OCI-LY3 (cell line): ENCODE measurements at regions not wholly inside any gene's neighbourhood (a gene's known extent, or its start where the extent isn't known, plus 50 kb on each side); places are given as distances from the start of the nearest gene placed in this dataset.
"Not testable (repeated sequence)": the region's sequence is repeated elsewhere in the genome, so short reads cannot be mapped to it uniquely, and the experiment has no call there.

Experiments used
- H2AFZ ChIP-seq: fragments of 200-600, 300-600 bp; shearing (Covaris generic); 2 replicates; pipeline ENCODE4 v1.6.0; 2014; ENCODE audit warnings: antibody characterized with exemption, low read depth, low read length
- H3K27ac ChIP-seq: fragments of 200-600, 300-600 bp; sonication (generic); 2 replicates; pipeline ENCODE4 v1.5.1; 2014; ENCODE audit warnings: mild to moderate bottlenecking, low read length, moderate library complexity, mixed read lengths
- H3K27me3 ChIP-seq: fragments of 200-600, 300-600 bp; sonication (generic); 2 replicates; pipeline ENCODE4 v1.6.1; 2014; ENCODE audit warnings: low read depth, low read length, mixed read lengths
- H3K36me3 ChIP-seq: fragments of 200-600, 300-600 bp; sonication (generic); replicated peaks from 2 replicates; pipeline ENCODE3; 2014; ENCODE audit warnings: low read depth, low read length, mixed read lengths
- H3K4me1 ChIP-seq: fragments of 300-600, 200-600 bp; sonication (generic); 2 replicates; pipeline ENCODE4 v1.6.1; 2014; ENCODE audit warnings: low read length, mixed read lengths
- H3K4me2 ChIP-seq: fragments of 200-600, 300-600 bp; sonication (generic); 2 replicates; pipeline ENCODE4 v1.6.1; 2014; ENCODE audit warnings: low read length, mixed read lengths
- H3K4me3 ChIP-seq: fragments of 300-600, 200-600 bp; sonication (generic); 2 replicates; pipeline ENCODE4 v1.5.1; 2014; ENCODE audit warnings: antibody characterized with exemption, mild to moderate bottlenecking, low read length, moderate library complexity
- H3K79me2 ChIP-seq: fragments of 300-600, 200-600 bp; shearing (Covaris generic); 2 replicates; pipeline ENCODE4 v1.6.1; 2014; ENCODE audit warnings: mild to moderate bottlenecking, low read length, mixed read lengths
- H3K9ac ChIP-seq: fragments of 300-600, 200-600 bp; shearing (Covaris generic); 2 replicates; pipeline ENCODE4 v1.6.0; 2014; ENCODE audit warnings: mild to moderate bottlenecking, low read length, moderate library complexity
- H3K9me3 ChIP-seq: fragments of 200-600, 300-600 bp; shearing (Covaris generic); 2 replicates; pipeline ENCODE4 v1.6.1; 2014; ENCODE audit warnings: low read length, mixed read lengths; ENCODE audit not compliant: insufficient read depth
- H4K20me1 ChIP-seq: fragments of 200-600, 300-600 bp; sonication (generic); 2 replicates; pipeline ENCODE4 v1.6.1; 2016; ENCODE audit warnings: low read length, mixed read lengths; ENCODE audit not compliant: insufficient read depth
- CTCF ChIP-seq: fragments of 200-600, 300-600 bp; sonication (generic); IDR thresholded peaks from 2 replicates; pipeline ENCODE4 v1.5.1; 2014; ENCODE audit warnings: antibody characterized with exemption, low read length, low read depth
- EZH2phosphoT487 ChIP-seq: fragments of 200-600 bp; shearing (Covaris generic); IDR thresholded peaks from 2 replicates; pipeline ENCODE4 v1.6.1; 2018; ENCODE audit warnings: antibody characterized with exemption, mixed run types, low read depth

- H3K4me1 ChIP-seq: no peaks in the 10 kb centered on the region
- no peak overlapping the region for H3K9ac ChIP-seq
- no peak overlapping the region for H3K27ac ChIP-seq
- no peak overlapping the region for H3K4me3 ChIP-seq
- H3K36me3 ChIP-seq: no peaks in the 10 kb centered on the region
- H2AFZ ChIP-seq: no peak overlapping the region
- no peaks in the 10 kb centered on the region for H3K9me3 ChIP-seq
- no peaks in the 10 kb centered on the region for H3K27me3 ChIP-seq
- TF ChIP-seq EZH2phosphoT487: no peak
- no peaks in the 10 kb centered on the region for H4K20me1 ChIP-seq
- H3K79me2 ChIP-seq: no peaks in the 10 kb centered on the region
- no peak overlapping the region for H3K4me2 ChIP-seq
Observed at GRCh38 chr11:122572592-122572991, 82.9 kb upstream of the UBASH3B start.

- Histone ChIP-seq H3K9ac (no peak overlapping the region), H3K27ac (no peak overlapping the region), H2AFZ (no peak overlapping the region), H3K4me2 (no peak overlapping the region), H3K4me1 (peaks cover 5% of the 10 kb centered on the region), H4K20me1 (no peaks in the 10 kb centered on the region), H3K9me3 (no peaks in the 10 kb centered on the region), H3K27me3 (peaks cover 7% of the 10 kb centered on the region; the same call in 1 of the 2 replicates), H3K36me3 (no peaks in the 10 kb centered on the region), H3K79me2 (no peaks in the 10 kb centered on the region), H3K4me3 (no peak overlapping the region)
- TF ChIP-seq CTCF: no peak
- TF ChIP-seq EZH2phosphoT487: no peak
Observed at GRCh38 chr11:122563761-122564160, 91.8 kb upstream of the UBASH3B start.

- Histone ChIP-seq H3K27me3 (no peaks in the 10 kb centered on the region), H4K20me1 (no peaks in the 10 kb centered on the region), H3K4me1 (peaks cover 5% of the 10 kb centered on the region), H2AFZ (no peak overlapping the region), H3K4me2 (0 out of 2 replicates have a peak overlapping the region, but pooled peaks have one; percentile 13), H3K36me3 (no peaks in the 10 kb centered on the region), H3K79me2 (no peaks in the 10 kb centered on the region), H3K4me3 (0 out of 2 replicates have a peak overlapping the region, but pooled peaks have one; percentile 22), H3K27ac (no peak overlapping the region), H3K9me3 (no peaks in the 10 kb centered on the region), H3K9ac (no peak overlapping the region)
- TF ChIP-seq CTCF (no peak), EZH2phosphoT487 (no peak)
Observed at GRCh38 chr11:122559734-122560382, 95.7 kb upstream of the UBASH3B start.

- H3K36me3 ChIP-seq, H4K20me1 ChIP-seq, H2AFZ ChIP-seq, H3K9me3 ChIP-seq, H3K4me2 ChIP-seq, H3K9ac ChIP-seq, H3K27me3 ChIP-seq, H3K4me3 ChIP-seq, H3K4me1 ChIP-seq, H3K27ac ChIP-seq, H3K79me2 ChIP-seq: not testable (repeated sequence)
Observed at GRCh38 chr11:122559218-122559617, 96.3 kb upstream of the UBASH3B start.

GRCh38 chr11:122557163-122557562 lies 98.4 kb upstream of the UBASH3B start:
- H3K4me3 ChIP-seq, H3K79me2 ChIP-seq, H3K27me3 ChIP-seq, H4K20me1 ChIP-seq, H3K4me2 ChIP-seq, H3K9ac ChIP-seq, H3K27ac ChIP-seq, H3K4me1 ChIP-seq, H3K36me3 ChIP-seq, H3K9me3 ChIP-seq, H2AFZ ChIP-seq: not testable (repeated sequence)
